Endodermal cell (in vitro differentiated cells): ENCODE measurements at regions not wholly inside any gene's neighbourhood (a gene's known extent, or its start where the extent isn't known, plus 50 kb on each side); places are given as distances from the start of the nearest gene placed in this dataset.

Experiments used
- DNase-seq: peaks from one replicate; pipeline ENCODE4 v3.0.0-alpha.2; 2017
- H3K27ac ChIP-seq: 2 replicates; pipeline ENCODE4 v1.5.1; 2013; ENCODE audit warnings: mild to moderate bottlenecking, low read depth, low read length, moderate library complexity
- H3K27me3 ChIP-seq: 2 replicates; pipeline ENCODE4 v1.6.1; 2013; ENCODE audit warnings: mild to moderate bottlenecking, low read length, moderate library complexity; ENCODE audit not compliant: insufficient read depth, control insufficient read depth, poor library complexity, severe bottlenecking
- H3K36me3 ChIP-seq: 2 replicates; pipeline ENCODE4 v1.7.0; 2013; ENCODE audit warnings: mild to moderate bottlenecking, low read length, moderate library complexity; ENCODE audit not compliant: control insufficient read depth, insufficient read depth
- H3K4me1 ChIP-seq: one replicate; pipeline ENCODE4 v1.7.0; 2013; ENCODE audit warnings: low read length; ENCODE audit not compliant: control insufficient read depth, insufficient read depth
- H3K4me3 ChIP-seq: 2 replicates; pipeline ENCODE4 v1.5.1; 2013; ENCODE audit warnings: mild to moderate bottlenecking, low read length, moderate library complexity
- H3K9ac ChIP-seq: 2 replicates; pipeline ENCODE4 v1.6.1; 2013; ENCODE audit warnings: mild to moderate bottlenecking, low read length, moderate library complexity; ENCODE audit not compliant: poor library complexity, severe bottlenecking; ENCODE audit errors: extremely low read depth
- H3K9me3 ChIP-seq: 2 replicates; pipeline ENCODE4 v1.6.1; 2013; ENCODE audit warnings: mild to moderate bottlenecking, low read length, moderate library complexity; ENCODE audit not compliant: control insufficient read depth
- H3K27ac Mint-ChIP-seq: 2 replicates; pipeline ENCODE4 v1.8.0; 2020; ENCODE audit warnings: mixed read lengths
- H3K27me3 Mint-ChIP-seq: 2 replicates; pipeline ENCODE4 v1.8.0; 2021; ENCODE audit warnings: mild to moderate bottlenecking, mixed read lengths; ENCODE audit not compliant: insufficient read depth
- H3K36me3 Mint-ChIP-seq: 2 replicates; pipeline ENCODE4 v1.8.0; 2020; ENCODE audit warnings: low read depth, mixed read lengths
- H3K4me1 Mint-ChIP-seq: 2 replicates; pipeline ENCODE4 v1.8.0; 2020; ENCODE audit warnings: mixed read lengths
- H3K4me3 Mint-ChIP-seq: 2 replicates; pipeline ENCODE4 v1.8.0; 2020; ENCODE audit warnings: mild to moderate bottlenecking, moderate library complexity, mixed read lengths
- H3K9me3 Mint-ChIP-seq: 2 replicates; pipeline ENCODE4 v1.8.0; 2020; ENCODE audit warnings: mild to moderate bottlenecking, mixed read lengths
- CTCF ChIP-seq: fragments of 200-600 bp; sonication (generic); conservative IDR thresholded peaks from 2 replicates; pipeline ENCODE4 v1.5.0; 2021; ENCODE audit warnings: antibody characterized with exemption, mild to moderate bottlenecking
- WGBS, 2 experiments: methylation state at CpG; one replicate each; pipeline versions ENCODE4 v1.1.5 to v1.1.7; 2013; ENCODE audit warnings: missing lambda C conversion rate in 2 of 2, mixed read lengths in 1 of 2; ENCODE audit not compliant: insufficient coverage in 1 of 2, insufficient read length in 1 of 2; 5-methylcytosine and 5-hydroxymethylcytosine counted together

GRCh38 chr1:4483021-4483625, 171.3 kb upstream of the AJAP1 start:
- no peaks in the 10 kb centered on the region for H3K4me1 ChIP-seq
- H3K9me3 Mint-ChIP-seq, result peaks cover 4% of the 10 kb centered on the region
- no peaks in the 10 kb centered on the region for H3K27me3 ChIP-seq
- no peak for TF ChIP-seq CTCF
- H3K4me1 Mint-ChIP-seq, result peaks cover 6% of the 10 kb centered on the region
- no peak overlapping the region for H3K4me3 ChIP-seq
- no peak overlapping the region for H3K27ac ChIP-seq
- no peaks in the 10 kb centered on the region for H3K36me3 ChIP-seq
- H3K27me3 Mint-ChIP-seq, result no peaks in the 10 kb centered on the region
- DNase-seq, result no peak
- 88 to 93% methylated on average over 5 to 8 of the region's 8 CpGs for WGBS, 2 experiments
- H3K9ac ChIP-seq, result no peak overlapping the region
- H3K9me3 ChIP-seq, result peaks cover 3% of the 10 kb centered on the region
- no peaks in the 10 kb centered on the region for H3K36me3 Mint-ChIP-seq
- H3K4me3 Mint-ChIP-seq, result no peak overlapping the region
- H3K27ac Mint-ChIP-seq, result no peak overlapping the region

GRCh38 chr1:4485398-4485797, 169.0 kb upstream of the AJAP1 start:
- Histone ChIP-seq H3K9ac (no peak overlapping the region), H3K4me1 (no peaks in the 10 kb centered on the region), H3K36me3 (no peaks in the 10 kb centered on the region), H3K9me3 (no peaks in the 10 kb centered on the region), H3K4me3 (no peak overlapping the region), H3K27ac (no peak overlapping the region), H3K27me3 (no peaks in the 10 kb centered on the region)
- Mint-ChIP-seq H3K36me3 (no peaks in the 10 kb centered on the region), H3K4me1 (no peaks in the 10 kb centered on the region), H3K27me3 (no peaks in the 10 kb centered on the region), H3K4me3 (no peak overlapping the region), H3K9me3 (no peaks in the 10 kb centered on the region), H3K27ac (no peak overlapping the region)
- peak; percentile 49 for TF ChIP-seq CTCF
- 43% methylated on average over 6 of the region's 6 CpGs; no CpG with 5 or more reads in 1 of the 2 experiments for WGBS, 2 experiments
- DNase-seq, result peak; percentile 64

- TF ChIP-seq CTCF, result no peak
- no peak overlapping the region for H3K9ac ChIP-seq
- WGBS, 2 experiments, result 90 to 100% methylated on average over 3 to 5 of the region's 5 CpGs
- no peaks in the 10 kb centered on the region for H3K27me3 ChIP-seq
- H3K27ac Mint-ChIP-seq, result no peak overlapping the region
- no peaks in the 10 kb centered on the region for H3K36me3 Mint-ChIP-seq
- DNase-seq, result no peak
- no peaks in the 10 kb centered on the region for H3K9me3 ChIP-seq
- no peaks in the 10 kb centered on the region for H3K9me3 Mint-ChIP-seq
- H3K4me1 Mint-ChIP-seq, result no peaks in the 10 kb centered on the region
- no peak overlapping the region for H3K4me3 Mint-ChIP-seq
- H3K36me3 ChIP-seq, result no peaks in the 10 kb centered on the region
- no peak overlapping the region for H3K4me3 ChIP-seq
- H3K27me3 Mint-ChIP-seq, result peaks cover under 1% of the 10 kb centered on the region
- no peaks in the 10 kb centered on the region for H3K4me1 ChIP-seq
- no peak overlapping the region for H3K27ac ChIP-seq
Observed at GRCh38 chr1:4485878-4486277, 168.5 kb upstream of the AJAP1 start.
